ENCODE measurements at regions not wholly inside any gene's neighbourhood (a gene's known extent, or its start where the extent isn't known, plus 50 kb on each side); places are given as distances from the start of the nearest gene placed in this dataset.
"Not testable (repeated sequence)": the region's sequence is repeated elsewhere in the genome, so short reads cannot be mapped to it uniquely, and the experiment has no call there.

GRCh38 chr5:154653764-154654485, 101.3 kb upstream of the LARP1 start:
- TF ChIP-seq CTCF (IDR thresholded peaks at IDR 0.05; ENCODE audit: extremely low read depth, insufficient read depth, missing control alignments): no peak
- in situ Hi-C loops (cut with MboI; ENCODE audit: low pct_unique_long_range_greater_than_20kb, low sequenced_read_pairs, unreplicated experiment): loop anchor here (10.0 kb wide), 1 partner anchor 161 kb away; no protein-coding TSS in a partner anchor
- no peak for DNase-seq (ENCODE audit: low spot score)

GRCh38 chr5:154653418-154653763, 101.8 kb upstream of the LARP1 start:
- in situ Hi-C loops (cut with MboI; ENCODE audit: low pct_unique_long_range_greater_than_20kb, low sequenced_read_pairs, unreplicated experiment): loop anchor here (10.0 kb wide), 1 partner anchor 161 kb away; no protein-coding TSS in a partner anchor
- DNase-seq (ENCODE audit: low spot score): no peak
- TF ChIP-seq CTCF (IDR thresholded peaks at IDR 0.05; ENCODE audit: extremely low read depth, insufficient read depth, missing control alignments): no peak

- in situ Hi-C loops (cut with MboI; ENCODE audit: low pct_unique_long_range_greater_than_20kb, low sequenced_read_pairs, unreplicated experiment): loop anchor here (10.0 kb wide), 1 partner anchor 162 kb away; no protein-coding TSS in a partner anchor
These were observed 102.3 kb upstream of the LARP1 start for GRCh38 chr5:154652746-154653417.

GRCh38 chr5:154651795-154652194, 103.4 kb upstream of the LARP1 start:
- in situ Hi-C loops (cut with MboI; ENCODE audit: low pct_unique_long_range_greater_than_20kb, low sequenced_read_pairs, unreplicated experiment): loop anchor here (10.0 kb wide), 1 partner anchor 163 kb away; no protein-coding TSS in a partner anchor
- DNase-seq (ENCODE audit: low spot score): not testable (repeated sequence)

More at GRCh38 chr5:154652746-154653417, 102.3 kb upstream of the LARP1 start:
- no peak for TF ChIP-seq CTCF (IDR thresholded peaks at IDR 0.05; ENCODE audit: extremely low read depth, insufficient read depth, missing control alignments)
- DNase-seq (ENCODE audit: low spot score): no peak

- DNase-seq (ENCODE audit: low spot score): no peak
- TF ChIP-seq CTCF (IDR thresholded peaks at IDR 0.05; ENCODE audit: extremely low read depth, insufficient read depth, missing control alignments): no peak
- in situ Hi-C loops (cut with MboI; ENCODE audit: low pct_unique_long_range_greater_than_20kb, low sequenced_read_pairs, unreplicated experiment): loop anchor here (25.0 kb wide), 1 partner anchor 389 kb away; no protein-coding TSS in a partner anchor
These were observed 106.5 kb upstream of the LARP1 start for GRCh38 chr5:154648706-154649105.

- no peak for DNase-seq (ENCODE audit: low spot score)
- TF ChIP-seq CTCF (IDR thresholded peaks at IDR 0.05; ENCODE audit: extremely low read depth, insufficient read depth, missing control alignments): no peak
- in situ Hi-C loops (cut with MboI; ENCODE audit: low pct_unique_long_range_greater_than_20kb, low sequenced_read_pairs, unreplicated experiment): loop anchor here (25.0 kb wide), 1 partner anchor 389 kb away; no protein-coding TSS in a partner anchor
These were observed 106.9 kb upstream of the LARP1 start for GRCh38 chr5:154648229-154648628.

- no peak for TF ChIP-seq CTCF (IDR thresholded peaks at IDR 0.05; ENCODE audit: extremely low read depth, insufficient read depth, missing control alignments)
- DNase-seq (ENCODE audit: low spot score): peak; percentile 7
- in situ Hi-C loops (cut with MboI; ENCODE audit: low pct_unique_long_range_greater_than_20kb, low sequenced_read_pairs, unreplicated experiment): loop anchor here (25.0 kb wide), 1 partner anchor 390 kb away; no protein-coding TSS in a partner anchor
These were observed 107.4 kb upstream of the LARP1 start for GRCh38 chr5:154647761-154648145.

Measured in GM13977 (cell line).